Neural progenitor cell (in vitro differentiated cells): ENCODE measurements at regions not wholly inside any gene's neighbourhood (a gene's known extent, or its start where the extent isn't known, plus 50 kb on each side); places are given as distances from the start of the nearest gene placed in this dataset.

Source experiments
- DNase-seq: peaks from one replicate; pipeline ENCODE4 v3.0.0-alpha.2; 2016; ENCODE audit warnings: low spot score
- H2AFZ ChIP-seq: fragments of 200-600 bp; sonication (generic); replicated peaks from 2 replicates; pipeline ENCODE4 v1.6.1; 2016; ENCODE audit warnings: antibody characterized with exemption
- H3F3A ChIP-seq: fragments of 200-600 bp; sonication (generic); 2 replicates; pipeline ENCODE4 v1.6.1; 2016; ENCODE audit warnings: antibody characterized with exemption, low read depth
- H3K27ac ChIP-seq: fragments of 200-600 bp; sonication (generic); 2 replicates; pipeline ENCODE4 v1.5.1; 2016; ENCODE audit warnings: mild to moderate bottlenecking
- H3K27me3 ChIP-seq: fragments of 200-600 bp; sonication (generic); 2 replicates; pipeline ENCODE4 v1.6.1; 2016; ENCODE audit warnings: mild to moderate bottlenecking, moderate library complexity
- H3K36me3 ChIP-seq: fragments of 200-600 bp; sonication (generic); 2 replicates; pipeline ENCODE4 v1.5.1; 2016
- H3K4me1 ChIP-seq: fragments of 200-600 bp; sonication (generic); 2 replicates; pipeline ENCODE4 v1.6.1; 2016; ENCODE audit warnings: mixed run types
- H3K4me2 ChIP-seq: fragments of 200-600 bp; sonication (generic); 2 replicates; pipeline ENCODE4 v1.6.1; 2016
- H3K4me3 ChIP-seq: fragments of 200-600 bp; sonication (generic); 2 replicates; pipeline ENCODE4 v1.5.1; 2016
- H3K79me2 ChIP-seq: fragments of 200-600 bp; sonication (generic); 2 replicates; pipeline ENCODE4 v1.6.1; 2016; ENCODE audit warnings: low read depth
- H3K9ac ChIP-seq: fragments of 200-600 bp; sonication (generic); 2 replicates; pipeline ENCODE4 v1.6.1; 2016
- H3K9me3 ChIP-seq: fragments of 200-600 bp; sonication (generic); 2 replicates; pipeline ENCODE4 v1.5.1; 2016; ENCODE audit warnings: low read depth
- H4K20me1 ChIP-seq: fragments of 200-600 bp; sonication (generic); 2 replicates; pipeline ENCODE4 v1.6.1; 2016; ENCODE audit warnings: low read depth
- H3K27ac Mint-ChIP-seq: 3 replicates; pipeline ENCODE4 v1.8.0; 2021; ENCODE audit warnings: mixed read lengths
- H3K27me3 Mint-ChIP-seq: 2 replicates; pipeline ENCODE4 v1.8.0; 2022; ENCODE audit warnings: low read depth, mild to moderate bottlenecking, inconsistent platforms, moderate library complexity, mixed read lengths; ENCODE audit not compliant: insufficient read depth
- H3K36me3 Mint-ChIP-seq: 3 replicates; pipeline ENCODE4 v1.8.0; 2021; ENCODE audit warnings: mixed read lengths
- H3K4me1 Mint-ChIP-seq: 3 replicates; pipeline ENCODE4 v1.8.0; 2021; ENCODE audit warnings: mixed read lengths
- H3K4me3 Mint-ChIP-seq: 3 replicates; pipeline ENCODE4 v1.8.0; 2021; ENCODE audit warnings: mild to moderate bottlenecking, moderate library complexity, mixed read lengths
- H3K9me3 Mint-ChIP-seq: 3 replicates; pipeline ENCODE4 v1.8.0; 2020; ENCODE audit warnings: mixed read lengths
- CTCF ChIP-seq: fragments of 200-600 bp; sonication (generic); IDR thresholded peaks from 2 replicates; pipeline ENCODE4 v1.5.1; 2017; ENCODE audit warnings: antibody characterized with exemption, mild to moderate bottlenecking
- EZH2 ChIP-seq: fragments of 200-600 bp; sonication (generic); IDR thresholded peaks from 2 replicates; pipeline ENCODE4 v1.6.1; 2017; ENCODE audit warnings: antibody characterized with exemption, mild to moderate bottlenecking, moderate library complexity
- EZH2phosphoT487 ChIP-seq: fragments of 200-600 bp; sonication (generic); IDR thresholded peaks from 2 replicates; pipeline ENCODE4 v1.6.1; 2017; ENCODE audit warnings: antibody characterized with exemption

GRCh38 chr12:89786177-89786810, 77.7 kb upstream of the ATP2B1 start:
- no peaks in the 10 kb centered on the region for H3K9me3 ChIP-seq
- no peaks in the 10 kb centered on the region for H3K4me1 ChIP-seq
- no peak overlapping the region for H3K27ac ChIP-seq
- H3K9me3 Mint-ChIP-seq = peaks cover 28% of the 10 kb centered on the region
- no peaks in the 10 kb centered on the region for H3K79me2 ChIP-seq
- no peaks in the 10 kb centered on the region for H4K20me1 ChIP-seq
- peaks cover 8% of the 10 kb centered on the region for H3K27me3 Mint-ChIP-seq
- H3K4me3 ChIP-seq = no peak overlapping the region
- H3K27me3 ChIP-seq = no peaks in the 10 kb centered on the region
- no peak overlapping the region for H3K27ac Mint-ChIP-seq
- H3F3A ChIP-seq = no peaks in the 10 kb centered on the region
- peaks cover 4% of the 10 kb centered on the region for H3K4me1 Mint-ChIP-seq
- TF ChIP-seq EZH2 = no peak
- TF ChIP-seq CTCF = no peak
- TF ChIP-seq EZH2phosphoT487 = no peak
- H3K4me3 Mint-ChIP-seq = no peak overlapping the region
- H3K36me3 ChIP-seq = no peaks in the 10 kb centered on the region
- no peak overlapping the region for H3K9ac ChIP-seq
- no peak overlapping the region for H3K4me2 ChIP-seq
- H3K36me3 Mint-ChIP-seq = peaks cover 6% of the 10 kb centered on the region
- no peak for DNase-seq
- H2AFZ ChIP-seq = no peak overlapping the region

- Histone ChIP-seq H3K4me1 (no peaks in the 10 kb centered on the region), H3K9ac (no peak overlapping the region), H3K79me2 (no peaks in the 10 kb centered on the region), H3K4me2 (no peak overlapping the region), H3K27ac (no peak overlapping the region), H3K36me3 (no peaks in the 10 kb centered on the region), H3F3A (no peaks in the 10 kb centered on the region), H4K20me1 (no peaks in the 10 kb centered on the region), H3K9me3 (no peaks in the 10 kb centered on the region), H2AFZ (peak overlapping the region; percentile 66), H3K4me3 (no peak overlapping the region), H3K27me3 (no peaks in the 10 kb centered on the region)
- Mint-ChIP-seq H3K27ac (peak overlapping the region; percentile 31), H3K27me3 (peaks cover 8% of the 10 kb centered on the region), H3K36me3 (peaks cover 6% of the 10 kb centered on the region), H3K4me3 (no peak overlapping the region), H3K9me3 (peaks cover 24% of the 10 kb centered on the region), H3K4me1 (peaks cover 4% of the 10 kb centered on the region)
- no peak for DNase-seq
- TF ChIP-seq CTCF = no peak
- TF ChIP-seq EZH2phosphoT487 = no peak
- no peak for TF ChIP-seq EZH2
These were observed 74.9 kb upstream of the ATP2B1 start for GRCh38 chr12:89783359-89784060.

GRCh38 chr12:89782807-89783206, 74.2 kb upstream of the ATP2B1 start:
- Histone ChIP-seq H3K27ac (no peak overlapping the region), H3K4me3 (no peak overlapping the region), H3K4me2 (no peak overlapping the region), H3K79me2 (no peaks in the 10 kb centered on the region), H3K9me3 (no peaks in the 10 kb centered on the region), H3K9ac (no peak overlapping the region), H3K36me3 (no peaks in the 10 kb centered on the region), H3K4me1 (no peaks in the 10 kb centered on the region), H3K27me3 (no peaks in the 10 kb centered on the region), H4K20me1 (no peaks in the 10 kb centered on the region), H2AFZ (no peak overlapping the region), H3F3A (no peaks in the 10 kb centered on the region)
- Mint-ChIP-seq H3K4me3 (no peak overlapping the region), H3K9me3 (peaks cover 21% of the 10 kb centered on the region), H3K36me3 (peaks cover 6% of the 10 kb centered on the region), H3K27me3 (peaks cover 8% of the 10 kb centered on the region), H3K4me1 (peaks cover 4% of the 10 kb centered on the region), H3K27ac (no peak overlapping the region)
- no peak for DNase-seq
- TF ChIP-seq CTCF = no peak
- TF ChIP-seq EZH2phosphoT487 = no peak
- TF ChIP-seq EZH2 = no peak
